Neutrophil (primary cell): ENCODE measurements at regions not wholly inside any gene's neighbourhood (a gene's known extent, or its start where the extent isn't known, plus 50 kb on each side); places are given as distances from the start of the nearest gene placed in this dataset.

Experiments
- H3K27ac ChIP-seq: fragments of 200-600 bp; sonication (generic); 2 replicates; pipeline ENCODE4 v1.5.1; 2016; ENCODE audit warnings: mild to moderate bottlenecking, moderate library complexity
- H3K27me3 ChIP-seq: fragments of 200-600 bp; sonication (generic); 2 replicates; pipeline ENCODE4 v1.6.0; 2016; ENCODE audit warnings: mild to moderate bottlenecking
- H3K36me3 ChIP-seq: fragments of 200-600 bp; sonication (generic); 2 replicates; pipeline ENCODE4 v1.5.1; 2017
- H3K4me1 ChIP-seq, 2 experiments: fragments of 200-600 bp in 1 of 2; sonication (generic) in 1 of 2; 1 replicate in 1 of 2; 2 replicates in 1 of 2; pipeline versions ENCODE4 v1.5.1 to v1.6.1; 2013 to 2016; ENCODE audit warnings: low read depth in 1 of 2, low read length in 1 of 2, mild to moderate bottlenecking in 1 of 2, moderate library complexity in 1 of 2; ENCODE audit not compliant: control insufficient read depth in 1 of 2, insufficient read depth in 1 of 2
- H3K4me3 ChIP-seq, 2 experiments: fragments of 200-600 bp in 1 of 2; sonication (generic) in 1 of 2; 1 replicate in 1 of 2; 2 replicates in 1 of 2; pipeline ENCODE4 v1.5.1; 2013 to 2016; ENCODE audit warnings: low read depth in 1 of 2, low read length in 1 of 2, mild to moderate bottlenecking in 1 of 2, moderate library complexity in 1 of 2
- H3K9me3 ChIP-seq: fragments of 200-600 bp; sonication (generic); 2 replicates; pipeline ENCODE4 v1.5.1; 2016
- CTCF ChIP-seq: fragments of 200-600 bp; sonication (generic); IDR thresholded peaks from 2 replicates; pipeline ENCODE4 v1.5.1; 2016; ENCODE audit warnings: antibody characterized with exemption

- Histone ChIP-seq H3K4me1 (no peaks in the 10 kb centered on the region), H3K36me3 (no peaks in the 10 kb centered on the region), H3K27me3 (no peaks in the 10 kb centered on the region), H3K27ac (no peak overlapping the region), H3K4me3 (no peak overlapping the region), H3K9me3 (no peaks in the 10 kb centered on the region)
- no peak for TF ChIP-seq CTCF
These were observed 330.5 kb upstream of the MAP3K7 start for GRCh38 chr6:90917376-90917775.

- H3K4me1 ChIP-seq: no peaks in the 10 kb centered on the region
- no peak overlapping the region for H3K4me3 ChIP-seq
- H3K27ac ChIP-seq: no peak overlapping the region
- no peaks in the 10 kb centered on the region for H3K27me3 ChIP-seq
- no peaks in the 10 kb centered on the region for H3K36me3 ChIP-seq
- no peak for TF ChIP-seq CTCF
- H3K9me3 ChIP-seq: no peaks in the 10 kb centered on the region
These were observed 330.1 kb upstream of the MAP3K7 start for GRCh38 chr6:90916968-90917367.

GRCh38 chr6:90915224-90915915 is 328.5 kb upstream of the MAP3K7 start:
- Histone ChIP-seq H3K9me3 (no peaks in the 10 kb centered on the region), H3K27ac (no peak overlapping the region), H3K27me3 (no peaks in the 10 kb centered on the region), H3K4me1 (no peaks in the 10 kb centered on the region), H3K36me3 (no peaks in the 10 kb centered on the region), H3K4me3 (no peak overlapping the region)
- no peak for TF ChIP-seq CTCF

- Histone ChIP-seq H3K27ac (no peak overlapping the region), H3K4me3 (no peak overlapping the region), H3K4me1 (no peaks in the 10 kb centered on the region), H3K36me3 (no peaks in the 10 kb centered on the region), H3K9me3 (no peaks in the 10 kb centered on the region), H3K27me3 (no peaks in the 10 kb centered on the region)
- TF ChIP-seq CTCF: no peak
These were observed 327.4 kb upstream of the MAP3K7 start for GRCh38 chr6:90914312-90914711.

- Histone ChIP-seq H3K36me3 (no peaks in the 10 kb centered on the region), H3K9me3 (no peaks in the 10 kb centered on the region), H3K27ac (no peak overlapping the region), H3K27me3 (no peaks in the 10 kb centered on the region), H3K4me3 (no peak overlapping the region), H3K4me1 (no peaks in the 10 kb centered on the region)
- no peak for TF ChIP-seq CTCF
These were observed 326.5 kb upstream of the MAP3K7 start for GRCh38 chr6:90913266-90913960.
